IPS-18a (cell line): ENCODE measurements at regions not wholly inside any gene's neighbourhood (a gene's known extent, or its start where the extent isn't known, plus 50 kb on each side); places are given as distances from the start of the nearest gene placed in this dataset.
"Not testable (repeated sequence)": the region's sequence is repeated elsewhere in the genome, so short reads cannot be mapped to it uniquely, and the experiment has no call there.

Experiments
- H3K27ac ChIP-seq: one replicate; pipeline ENCODE4 v1.5.1; 2013; ENCODE audit warnings: low read length
- H3K27me3 ChIP-seq: one replicate; pipeline ENCODE4 v1.6.1; 2013; ENCODE audit warnings: mild to moderate bottlenecking, low read length; ENCODE audit not compliant: control insufficient read depth, insufficient read depth
- H3K36me3 ChIP-seq: one replicate; pipeline ENCODE4 v1.6.1; 2013; ENCODE audit warnings: low read depth, low read length; ENCODE audit not compliant: control insufficient read depth
- H3K4me1 ChIP-seq: one replicate; pipeline ENCODE4 v1.6.1; 2013; ENCODE audit warnings: low read depth, low read length; ENCODE audit not compliant: control insufficient read depth
- H3K4me3 ChIP-seq: one replicate; pipeline ENCODE4 v1.5.1; 2013; ENCODE audit warnings: low read length
- H3K9ac ChIP-seq: one replicate; pipeline ENCODE4 v1.6.1; 2013; ENCODE audit warnings: mild to moderate bottlenecking, low read length, moderate library complexity
- H3K9me3 ChIP-seq: one replicate; pipeline ENCODE4 v1.6.1; 2013; ENCODE audit warnings: low read depth, low read length; ENCODE audit not compliant: control insufficient read depth

DNA sequence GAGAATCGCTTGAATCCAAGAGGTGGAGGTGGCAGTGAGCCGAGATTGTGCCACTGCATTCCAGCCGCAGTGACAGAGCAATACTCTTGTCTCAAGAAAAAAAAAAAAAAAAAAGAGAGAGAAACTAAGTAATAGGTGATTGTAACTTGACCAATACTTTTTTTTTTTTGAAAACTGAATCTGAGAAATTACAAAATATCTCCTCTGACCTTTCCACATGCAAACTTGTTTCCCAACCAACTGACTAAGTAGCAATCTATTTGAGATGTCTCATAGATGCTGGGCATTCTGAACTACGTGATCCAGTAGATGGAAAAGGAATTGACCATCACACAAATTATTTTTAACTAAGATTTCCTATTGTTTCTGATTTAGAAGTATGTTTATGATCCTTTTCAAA, 407.3 kb upstream of the CHORDC1 start:
- no peak overlapping the region for H3K9ac ChIP-seq
- H3K4me3 ChIP-seq = no peak overlapping the region
- no peak overlapping the region for H3K27ac ChIP-seq
- H3K9me3 ChIP-seq = no peaks in the 10 kb centered on the region
- H3K27me3 ChIP-seq = no peaks in the 10 kb centered on the region
- no peaks in the 10 kb centered on the region for H3K4me1 ChIP-seq
- no peaks in the 10 kb centered on the region for H3K36me3 ChIP-seq

- H3K27me3 ChIP-seq = no peaks in the 10 kb centered on the region
- H3K4me1 ChIP-seq = no peaks in the 10 kb centered on the region
- H3K9me3 ChIP-seq = no peaks in the 10 kb centered on the region
- no peak overlapping the region for H3K9ac ChIP-seq
- H3K27ac ChIP-seq = no peak overlapping the region
- H3K36me3 ChIP-seq = no peaks in the 10 kb centered on the region
- H3K4me3 ChIP-seq = no peak overlapping the region
These were observed 406.5 kb upstream of the CHORDC1 start for GRCh38 chr11:90629229-90629806.

DNA sequence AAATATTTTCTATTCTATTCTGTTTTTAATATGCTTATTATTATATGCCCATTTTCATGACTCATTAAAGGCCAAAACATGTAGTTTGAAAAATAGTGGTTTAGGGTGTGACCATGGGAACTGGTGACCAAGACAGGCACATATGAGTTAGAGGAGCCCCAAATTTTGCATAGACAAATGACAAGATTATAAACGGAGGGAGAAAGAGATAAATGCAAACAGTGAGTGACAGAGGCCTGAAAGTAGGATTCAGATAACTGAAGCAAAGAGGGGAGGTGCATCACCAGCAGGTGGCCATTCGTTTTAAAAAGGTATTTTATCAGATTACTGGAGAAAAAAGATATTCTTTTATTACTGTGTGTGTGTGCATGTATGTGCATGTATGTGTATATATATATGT, 391.5 kb upstream of the CHORDC1 start:
- Histone ChIP-seq H3K27ac (no peak overlapping the region), H3K27me3 (no peaks in the 10 kb centered on the region), H3K36me3 (no peaks in the 10 kb centered on the region), H3K9ac (no peak overlapping the region), H3K4me3 (no peak overlapping the region), H3K9me3 (no peaks in the 10 kb centered on the region), H3K4me1 (peaks cover 4% of the 10 kb centered on the region)

- H3K4me1 ChIP-seq, H3K4me3 ChIP-seq, H3K9ac ChIP-seq, H3K9me3 ChIP-seq, H3K27ac ChIP-seq, H3K36me3 ChIP-seq, H3K27me3 ChIP-seq: not testable (repeated sequence)
These were observed 390.2 kb upstream of the CHORDC1 start for GRCh38 chr11:90613037-90613436.

DNA sequence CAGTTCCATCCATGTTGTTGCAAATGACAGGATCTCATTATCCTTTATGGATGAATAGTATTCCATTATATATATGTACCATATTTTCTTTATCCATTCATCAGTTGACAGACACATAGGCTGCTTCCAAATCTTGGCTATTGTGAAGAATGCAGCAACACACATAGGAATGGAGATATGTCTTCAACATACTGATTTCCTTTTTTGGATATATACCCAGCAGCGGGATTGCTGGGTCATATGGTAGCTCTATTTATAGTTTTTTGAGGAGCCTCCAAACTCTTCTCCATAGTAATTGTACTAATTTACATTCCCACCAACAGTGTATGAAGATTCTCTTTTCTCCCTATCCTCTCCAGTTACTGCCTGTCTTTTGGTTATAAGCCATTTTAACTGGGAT, 383.9 kb upstream of the CHORDC1 start:
- no peak overlapping the region for H3K9ac ChIP-seq
- H3K36me3 ChIP-seq = no peaks in the 10 kb centered on the region
- no peaks in the 10 kb centered on the region for H3K4me1 ChIP-seq
- no peak overlapping the region for H3K27ac ChIP-seq
- no peak overlapping the region for H3K4me3 ChIP-seq
- no peaks in the 10 kb centered on the region for H3K9me3 ChIP-seq
- no peaks in the 10 kb centered on the region for H3K27me3 ChIP-seq

DNA sequence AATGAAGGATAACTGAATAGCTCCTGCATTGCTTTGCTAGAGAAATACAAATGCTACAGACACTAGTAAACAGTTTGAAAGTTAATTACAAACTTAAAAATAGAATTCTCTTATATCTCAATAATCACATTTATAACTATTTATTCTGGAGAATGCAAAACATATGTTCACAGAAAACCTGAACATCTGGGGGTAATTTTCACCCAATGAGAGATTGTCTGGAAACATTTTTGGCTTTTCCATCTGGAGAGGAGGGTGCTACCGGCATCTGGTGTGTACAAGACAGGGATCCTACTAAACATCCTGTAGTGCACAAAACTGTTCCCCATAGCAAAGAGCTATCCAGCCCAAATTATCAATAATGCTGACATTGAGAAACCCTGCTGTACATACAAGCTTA, 378.4 kb upstream of the CHORDC1 start:
- Histone ChIP-seq H3K9ac (no peak overlapping the region), H3K4me1 (no peaks in the 10 kb centered on the region), H3K36me3 (no peaks in the 10 kb centered on the region), H3K4me3 (no peak overlapping the region), H3K27ac (no peak overlapping the region), H3K27me3 (no peaks in the 10 kb centered on the region), H3K9me3 (no peaks in the 10 kb centered on the region)

GRCh38 chr11:90594658-90595057, 371.8 kb upstream of the CHORDC1 start:
- peaks cover 4% of the 10 kb centered on the region for H3K4me1 ChIP-seq
- H3K36me3 ChIP-seq = no peaks in the 10 kb centered on the region
- H3K27me3 ChIP-seq = no peaks in the 10 kb centered on the region
- no peak overlapping the region for H3K9ac ChIP-seq
- H3K9me3 ChIP-seq = no peaks in the 10 kb centered on the region
- no peak overlapping the region for H3K4me3 ChIP-seq
- H3K27ac ChIP-seq = no peak overlapping the region

GRCh38 chr11:90593099-90593498, 370.2 kb upstream of the CHORDC1 start:
- no peaks in the 10 kb centered on the region for H3K36me3 ChIP-seq
- no peak overlapping the region for H3K4me3 ChIP-seq
- no peak overlapping the region for H3K9ac ChIP-seq
- peaks cover 4% of the 10 kb centered on the region for H3K4me1 ChIP-seq
- H3K27ac ChIP-seq = no peak overlapping the region
- no peaks in the 10 kb centered on the region for H3K9me3 ChIP-seq
- no peaks in the 10 kb centered on the region for H3K27me3 ChIP-seq

DNA sequence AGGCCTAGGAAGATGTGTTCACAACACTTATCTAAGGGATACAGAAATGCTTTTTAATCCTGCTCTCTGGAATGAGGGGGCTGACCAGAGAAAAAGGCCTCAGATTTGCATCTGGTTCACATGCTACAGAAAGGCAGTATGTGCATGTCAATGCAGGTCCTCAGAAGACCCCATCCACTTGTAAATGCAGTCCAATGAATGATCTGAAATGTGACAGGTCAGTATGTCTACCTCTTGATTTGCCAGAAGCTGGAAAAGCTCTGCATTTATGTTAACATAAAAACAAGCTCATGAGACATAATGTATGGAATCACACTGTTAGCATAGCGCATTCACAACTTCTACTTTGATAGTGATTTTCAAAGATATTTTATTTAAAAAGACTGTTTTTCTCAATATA, 367.4 kb upstream of the CHORDC1 start:
- Histone ChIP-seq H3K9ac (no peak overlapping the region), H3K27ac (no peak overlapping the region), H3K4me3 (no peak overlapping the region), H3K27me3 (no peaks in the 10 kb centered on the region), H3K4me1 (peaks cover 8% of the 10 kb centered on the region), H3K9me3 (no peaks in the 10 kb centered on the region), H3K36me3 (no peaks in the 10 kb centered on the region)

DNA sequence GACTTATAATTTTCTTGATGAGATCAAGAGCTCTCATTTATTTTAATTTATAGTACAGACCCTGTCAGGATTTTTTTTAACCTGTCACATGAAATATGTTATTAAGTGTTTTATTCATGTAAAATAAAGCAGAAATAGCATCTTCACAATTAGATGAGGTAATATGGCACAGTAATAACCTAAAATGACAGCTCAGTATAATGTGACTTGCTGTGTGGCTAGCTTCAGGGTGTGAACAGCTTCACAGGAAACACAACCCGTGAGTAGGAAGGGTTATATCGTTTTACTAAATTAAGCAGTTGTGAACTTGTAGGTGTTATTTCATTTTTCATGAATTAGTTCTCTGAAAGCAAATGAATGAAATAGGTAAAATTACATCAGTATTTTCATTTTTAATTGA, 366.9 kb upstream of the CHORDC1 start:
- H3K27me3 ChIP-seq = no peaks in the 10 kb centered on the region
- no peaks in the 10 kb centered on the region for H3K9me3 ChIP-seq
- no peak overlapping the region for H3K9ac ChIP-seq
- peaks cover 8% of the 10 kb centered on the region for H3K4me1 ChIP-seq
- no peak overlapping the region for H3K4me3 ChIP-seq
- H3K36me3 ChIP-seq = no peaks in the 10 kb centered on the region
- no peak overlapping the region for H3K27ac ChIP-seq

DNA sequence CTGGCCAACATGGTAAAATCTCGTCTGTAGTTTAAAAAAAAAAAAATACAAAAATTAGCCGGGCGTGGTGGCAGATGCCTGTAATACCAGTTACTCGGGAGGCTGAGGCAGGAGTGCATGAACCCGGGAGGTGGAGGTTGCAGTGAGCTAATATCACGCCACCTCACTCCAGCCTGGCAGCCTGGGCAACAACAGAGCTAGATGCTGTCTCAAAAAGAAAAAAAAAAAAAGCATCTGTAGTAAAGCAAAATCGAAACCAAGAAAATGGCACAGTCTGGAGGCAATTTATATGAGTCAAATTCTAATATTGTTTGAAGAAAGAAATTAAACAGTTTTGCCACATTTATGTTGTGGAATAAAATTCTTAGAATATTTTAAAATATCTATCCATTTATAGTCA, 365.0 kb upstream of the CHORDC1 start:
- no peaks in the 10 kb centered on the region for H3K27me3 ChIP-seq
- no peak overlapping the region for H3K9ac ChIP-seq
- peaks cover 8% of the 10 kb centered on the region for H3K4me1 ChIP-seq
- no peaks in the 10 kb centered on the region for H3K9me3 ChIP-seq
- no peak overlapping the region for H3K4me3 ChIP-seq
- H3K36me3 ChIP-seq = no peaks in the 10 kb centered on the region
- H3K27ac ChIP-seq = no peak overlapping the region

DNA sequence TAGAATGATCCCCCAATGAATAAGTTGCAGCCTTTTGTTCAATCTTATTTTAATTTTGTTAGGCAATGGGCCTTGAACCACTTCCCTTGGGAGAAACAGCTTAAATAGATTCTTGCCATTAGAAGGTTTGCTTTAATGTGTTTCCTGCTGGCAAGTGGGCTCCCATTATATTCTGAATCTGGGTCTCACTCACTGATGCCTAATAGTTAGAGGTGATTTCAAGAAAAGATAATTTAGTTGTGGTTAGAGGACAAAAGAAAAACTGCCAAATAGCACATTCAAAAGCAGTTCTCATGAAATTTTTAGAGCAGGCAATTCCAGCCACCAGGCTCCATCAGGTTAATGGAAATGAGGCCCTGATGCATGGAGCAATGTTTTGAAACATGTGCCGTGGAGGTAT, 362.6 kb upstream of the CHORDC1 start:
- H3K9ac ChIP-seq = no peak overlapping the region
- H3K36me3 ChIP-seq = no peaks in the 10 kb centered on the region
- no peaks in the 10 kb centered on the region for H3K9me3 ChIP-seq
- no peak overlapping the region for H3K27ac ChIP-seq
- peaks cover 7% of the 10 kb centered on the region for H3K4me1 ChIP-seq
- H3K4me3 ChIP-seq = no peak overlapping the region
- H3K27me3 ChIP-seq = no peaks in the 10 kb centered on the region
